HL-60/S4 treated with retinoic acid at 250 ng/mL for 4 days and 3 days (cell line): ENCODE measurements at regions not wholly inside any gene's neighbourhood (a gene's known extent, or its start where the extent isn't known, plus 50 kb on each side); places are given as distances from the start of the nearest gene placed in this dataset.

Experiments
- in situ Hi-C: fragments of 300-500 bp; cut with MboI; formaldehyde crosslinking; loops from 2 replicates; pipeline ENCODE4 v1.7.0; 2022; ENCODE audit warnings: low sequenced_read_pairs

- in situ Hi-C loops, result no loop called here
These were observed 571.3 kb upstream of the TLE4 start for GRCh38 chr9:79000230-79001002.

- in situ Hi-C loops, result no loop called here
These were observed 570.8 kb upstream of the TLE4 start for GRCh38 chr9:79001012-79001411.

- in situ Hi-C loops, result no loop called here
These were observed 568.3 kb upstream of the TLE4 start for GRCh38 chr9:79003514-79003913.

- in situ Hi-C loops, result no loop called here
These were observed 567.7 kb upstream of the TLE4 start for GRCh38 chr9:79004032-79004431.

- in situ Hi-C loops, result no loop called here
These were observed 565.2 kb upstream of the TLE4 start for GRCh38 chr9:79006546-79006945.

GRCh38 chr9:79007701-79008483, 563.9 kb upstream of the TLE4 start:
- in situ Hi-C loops, result no loop called here

GRCh38 chr9:79008916-79009315, 562.8 kb upstream of the TLE4 start:
- in situ Hi-C loops, result no loop called here

GRCh38 chr9:79011461-79011860, 560.3 kb upstream of the TLE4 start:
- in situ Hi-C loops, result no loop called here

- in situ Hi-C loops, result no loop called here
These were observed 559.2 kb upstream of the TLE4 start for GRCh38 chr9:79012561-79012960.

GRCh38 chr9:79013715-79014610, 557.8 kb upstream of the TLE4 start:
- in situ Hi-C loops, result no loop called here

GRCh38 chr9:79014929-79015699, 556.7 kb upstream of the TLE4 start:
- in situ Hi-C loops, result no loop called here

- in situ Hi-C loops, result no loop called here
These were observed 555.8 kb upstream of the TLE4 start for GRCh38 chr9:79015951-79016350.

- in situ Hi-C loops, result no loop called here
These were observed 551.5 kb upstream of the TLE4 start for GRCh38 chr9:79020276-79020675.

- in situ Hi-C loops, result no loop called here
These were observed 550.7 kb upstream of the TLE4 start for GRCh38 chr9:79021084-79021483.

GRCh38 chr9:79023134-79023580, 548.6 kb upstream of the TLE4 start:
- in situ Hi-C loops, result no loop called here

GRCh38 chr9:79026316-79026715, 545.4 kb upstream of the TLE4 start:
- in situ Hi-C loops, result no loop called here

GRCh38 chr9:79028101-79028500, 543.7 kb upstream of the TLE4 start:
- in situ Hi-C loops, result no loop called here

GRCh38 chr9:79034583-79034982, 537.2 kb upstream of the TLE4 start:
- in situ Hi-C loops, result no loop called here

- in situ Hi-C loops, result no loop called here
These were observed 534.4 kb upstream of the TLE4 start for GRCh38 chr9:79037338-79037737.

GRCh38 chr9:79040671-79041070, 531.1 kb upstream of the TLE4 start:
- in situ Hi-C loops, result no loop called here
